ENCODE measurements at regions not wholly inside any gene's neighbourhood (a gene's known extent, or its start where the extent isn't known, plus 50 kb on each side); places are given as distances from the start of the nearest gene placed in this dataset.

DNA sequence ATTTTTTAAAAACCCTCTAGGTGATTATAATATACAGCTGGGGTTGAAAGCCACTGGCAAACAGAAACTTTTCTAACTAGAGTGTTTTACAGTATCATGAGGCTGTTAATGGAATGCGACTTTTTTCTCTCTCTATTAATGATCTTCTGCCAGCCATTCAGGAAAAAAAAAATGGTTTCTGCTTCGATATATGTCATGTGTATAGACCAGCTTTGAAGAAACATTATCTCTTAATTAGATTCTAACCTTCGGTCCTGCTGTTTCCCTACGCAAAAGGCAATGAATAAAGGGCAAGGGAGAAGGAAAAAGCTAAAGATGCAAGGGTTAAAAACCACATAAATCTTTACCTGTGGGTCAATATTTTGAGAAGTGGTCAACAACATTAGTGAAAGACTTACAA is 1662.1 kb upstream of the TENM3 start:
- H3K9me3 Mint-ChIP-seq (ENCODE audit: unreplicated experiment): no peaks in the 10 kb centered on the region
- H3K36me3 Mint-ChIP-seq (ENCODE audit: unreplicated experiment): no peaks in the 10 kb centered on the region
- no peak overlapping the region for H3K4me3 Mint-ChIP-seq (ENCODE audit: unreplicated experiment)
- H3K4me1 Mint-ChIP-seq (ENCODE audit: unreplicated experiment): no peaks in the 10 kb centered on the region
- no peak for DNase-seq (ENCODE audit: extremely low spot score, unreplicated experiment)
- no peak overlapping the region for H3K27ac Mint-ChIP-seq (ENCODE audit: unreplicated experiment)
- peaks cover 3% of the 10 kb centered on the region for H3K27me3 Mint-ChIP-seq (ENCODE audit: unreplicated experiment)
- TF ChIP-seq, protein P1, sequence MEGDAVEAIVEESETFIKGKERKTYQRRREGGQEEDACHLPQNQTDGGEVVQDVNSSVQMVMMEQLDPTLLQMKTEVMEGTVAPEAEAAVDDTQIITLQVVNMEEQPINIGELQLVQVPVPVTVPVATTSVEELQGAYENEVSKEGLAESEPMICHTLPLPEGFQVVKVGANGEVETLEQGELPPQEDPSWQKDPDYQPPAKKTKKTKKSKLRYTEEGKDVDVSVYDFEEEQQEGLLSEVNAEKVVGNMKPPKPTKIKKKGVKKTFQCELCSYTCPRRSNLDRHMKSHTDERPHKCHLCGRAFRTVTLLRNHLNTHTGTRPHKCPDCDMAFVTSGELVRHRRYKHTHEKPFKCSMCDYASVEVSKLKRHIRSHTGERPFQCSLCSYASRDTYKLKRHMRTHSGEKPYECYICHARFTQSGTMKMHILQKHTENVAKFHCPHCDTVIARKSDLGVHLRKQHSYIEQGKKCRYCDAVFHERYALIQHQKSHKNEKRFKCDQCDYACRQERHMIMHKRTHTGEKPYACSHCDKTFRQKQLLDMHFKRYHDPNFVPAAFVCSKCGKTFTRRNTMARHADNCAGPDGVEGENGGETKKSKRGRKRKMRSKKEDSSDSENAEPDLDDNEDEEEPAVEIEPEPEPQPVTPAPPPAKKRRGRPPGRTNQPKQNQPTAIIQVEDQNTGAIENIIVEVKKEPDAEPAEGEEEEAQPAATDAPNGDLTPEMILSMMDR (IDR thresholded peaks at IDR 0.05): no peak

DNA sequence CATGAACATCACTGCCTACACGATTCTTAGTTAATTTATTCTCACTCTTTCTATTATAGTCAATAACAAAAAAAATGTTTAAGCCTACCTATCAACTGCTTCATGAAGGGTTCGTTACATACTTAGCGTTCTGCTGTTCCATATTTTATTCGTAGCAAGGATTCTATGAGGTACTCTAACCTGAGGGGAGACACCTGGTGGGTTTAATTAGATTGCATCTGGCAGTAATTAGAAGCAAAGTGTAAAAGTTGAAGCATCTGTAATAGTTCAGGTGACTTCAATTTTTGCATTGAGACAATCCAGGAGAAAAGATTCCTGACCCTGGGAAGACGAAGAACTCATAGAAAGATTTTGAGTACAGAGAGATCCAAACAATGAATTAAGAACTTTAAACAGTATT is 1655.8 kb upstream of the TENM3 start:
- Mint-ChIP-seq H3K4me1 (ENCODE audit: unreplicated experiment) (peaks cover 2% of the 10 kb centered on the region), H3K4me3 (ENCODE audit: unreplicated experiment) (no peak overlapping the region), H3K36me3 (ENCODE audit: unreplicated experiment) (no peaks in the 10 kb centered on the region), H3K27me3 (ENCODE audit: unreplicated experiment) (peaks cover 8% of the 10 kb centered on the region), H3K9me3 (ENCODE audit: unreplicated experiment) (no peaks in the 10 kb centered on the region), H3K27ac (ENCODE audit: unreplicated experiment) (no peak overlapping the region)
- DNase-seq (ENCODE audit: extremely low spot score, unreplicated experiment): no peak
- TF ChIP-seq, protein P1 (IDR thresholded peaks at IDR 0.05): no peak

DNA sequence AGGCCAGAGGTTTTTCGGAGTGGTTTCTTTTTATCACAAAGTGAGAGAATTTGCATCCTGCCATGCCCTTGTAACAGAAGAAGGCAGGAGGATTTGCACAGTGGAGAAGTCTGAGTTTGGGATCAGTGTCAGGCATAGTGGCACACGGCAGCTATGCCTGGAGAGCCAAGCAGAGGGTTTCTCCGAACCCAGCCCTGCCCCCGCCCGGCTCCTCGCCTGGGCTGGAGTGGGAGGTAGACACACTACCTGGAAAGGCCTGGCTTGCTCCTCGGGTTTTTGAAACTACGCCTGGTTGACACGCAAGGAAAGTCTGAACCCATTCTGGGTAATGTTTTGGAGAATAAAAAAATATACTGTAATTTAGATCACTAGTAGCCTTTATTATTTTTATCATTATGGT is 1653.6 kb upstream of the TENM3 start:
- Mint-ChIP-seq H3K4me1 (ENCODE audit: unreplicated experiment) (peaks cover 2% of the 10 kb centered on the region), H3K27me3 (ENCODE audit: unreplicated experiment) (peaks cover 8% of the 10 kb centered on the region)

DNA sequence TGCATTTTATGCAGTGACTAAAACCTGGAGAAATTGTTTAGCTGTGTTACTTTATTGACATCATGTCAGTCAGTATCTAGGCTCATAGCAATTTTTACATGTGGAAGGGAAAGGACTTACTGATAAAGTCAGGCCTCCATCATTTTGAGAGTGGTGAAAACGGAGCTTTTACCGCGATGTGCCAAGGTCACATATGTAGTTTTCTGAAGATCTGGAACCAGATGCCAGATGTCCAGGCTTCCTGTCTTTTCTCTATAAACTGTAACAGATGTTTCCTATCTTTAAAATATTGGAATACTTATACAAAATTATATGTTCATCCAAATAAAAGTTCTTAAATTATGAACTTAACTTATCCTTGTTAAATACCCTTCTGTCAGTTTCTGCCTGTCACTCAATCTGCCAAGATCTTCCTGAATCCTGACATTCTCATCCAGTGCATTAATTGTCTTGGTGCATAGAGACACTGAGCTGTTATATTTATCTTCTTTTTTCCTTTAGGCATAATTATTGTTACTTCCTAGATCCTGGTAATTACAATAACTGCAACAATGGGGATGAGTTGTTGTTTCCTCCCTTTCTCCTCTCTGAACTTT is 1646.2 kb upstream of the TENM3 start:
- no peaks in the 10 kb centered on the region for H3K27me3 Mint-ChIP-seq (ENCODE audit: unreplicated experiment)
- no peak overlapping the region for H3K4me3 Mint-ChIP-seq (ENCODE audit: unreplicated experiment)
- no peak overlapping the region for H3K27ac Mint-ChIP-seq (ENCODE audit: unreplicated experiment)
- peaks cover 2% of the 10 kb centered on the region for H3K4me1 Mint-ChIP-seq (ENCODE audit: unreplicated experiment)
- no peaks in the 10 kb centered on the region for H3K36me3 Mint-ChIP-seq (ENCODE audit: unreplicated experiment)
- H3K9me3 Mint-ChIP-seq (ENCODE audit: unreplicated experiment): peaks cover 4% of the 10 kb centered on the region
- TF ChIP-seq, protein P1 (IDR thresholded peaks at IDR 0.05): no peak
- no peak for DNase-seq (ENCODE audit: extremely low spot score, unreplicated experiment)

More for the DNA sequence above, 1653.6 kb upstream of the TENM3 start:
- Mint-ChIP-seq H3K27ac (ENCODE audit: unreplicated experiment) (no peak overlapping the region), H3K4me3 (ENCODE audit: unreplicated experiment) (no peak overlapping the region), H3K9me3 (ENCODE audit: unreplicated experiment) (peaks cover 4% of the 10 kb centered on the region), H3K36me3 (ENCODE audit: unreplicated experiment) (no peaks in the 10 kb centered on the region)
- no peak for DNase-seq (ENCODE audit: extremely low spot score, unreplicated experiment)
- TF ChIP-seq, protein P1 (IDR thresholded peaks at IDR 0.05): no peak

DNA sequence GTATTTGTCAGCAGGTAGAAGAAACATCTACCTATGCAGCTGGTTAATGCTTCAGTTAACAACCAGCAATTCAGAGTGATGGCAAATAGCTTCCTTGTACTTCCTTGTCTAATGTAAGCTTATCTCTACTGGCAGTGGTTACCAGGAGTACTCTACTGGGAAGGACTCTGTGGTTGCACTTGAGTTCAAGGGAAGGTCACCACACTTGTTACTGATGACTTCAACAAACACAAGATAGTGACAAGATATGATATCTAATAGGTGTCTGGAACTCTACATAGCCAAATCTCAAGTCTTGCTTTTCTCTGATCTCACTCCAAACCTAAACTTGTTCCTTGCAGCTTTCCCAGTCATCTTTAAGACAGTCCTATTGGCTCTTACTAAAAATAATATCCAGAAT is 1644.9 kb upstream of the TENM3 start:
- Mint-ChIP-seq H3K9me3 (ENCODE audit: unreplicated experiment) (peaks cover 4% of the 10 kb centered on the region), H3K4me3 (ENCODE audit: unreplicated experiment) (no peak overlapping the region), H3K36me3 (ENCODE audit: unreplicated experiment) (no peaks in the 10 kb centered on the region), H3K4me1 (ENCODE audit: unreplicated experiment) (no peaks in the 10 kb centered on the region), H3K27me3 (ENCODE audit: unreplicated experiment) (no peaks in the 10 kb centered on the region), H3K27ac (ENCODE audit: unreplicated experiment) (no peak overlapping the region)
- TF ChIP-seq, protein P1 (IDR thresholded peaks at IDR 0.05): no peak
- no peak for DNase-seq (ENCODE audit: extremely low spot score, unreplicated experiment)

Data from osteocyte (in vitro differentiated cells).